Sigmoid colon (tissue), 4 donors: ENCODE measurements at regions not wholly inside any gene's neighbourhood (a gene's known extent, or its start where the extent isn't known, plus 50 kb on each side); places are given as distances from the start of the nearest gene placed in this dataset.

Experiments
- CTCF ChIP-seq, 4 experiments: fragments of 450-650 bp in 3 of 4; fragments of 200-600 bp in 1 of 4; IDR thresholded peaks; one replicate each; pipeline ENCODE4 v1.5.1; 2016 to 2019; ENCODE audit warnings: antibody characterized with exemption in 4 of 4, mild to moderate bottlenecking in 3 of 4, moderate library complexity in 2 of 4
- POLR2AphosphoS5 ChIP-seq, 4 donors: sonication (generic); formaldehyde crosslinking; IDR thresholded peaks; one replicate each; pipeline ENCODE4 v1.6.1; 2017; ENCODE audit warnings: antibody characterized with exemption in 4 of 4

DNA sequence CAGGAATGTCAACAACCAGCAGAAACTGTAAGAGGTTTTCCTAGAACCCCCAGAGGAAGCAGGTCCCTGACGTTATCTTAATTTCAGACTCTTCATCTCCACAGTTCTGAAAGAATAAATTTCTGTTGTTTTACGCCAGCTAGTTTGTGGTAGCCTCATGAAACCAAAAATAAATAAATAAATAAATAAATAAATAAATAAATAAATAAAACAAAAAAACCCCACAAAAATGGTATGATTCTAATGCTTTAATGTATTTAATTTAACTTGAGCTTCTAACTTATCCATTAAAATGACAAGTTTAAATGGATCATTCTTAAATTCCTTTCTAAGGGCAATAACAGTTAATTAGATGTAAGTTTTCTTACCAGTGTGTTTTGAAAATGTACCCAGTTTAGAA is 293.8 kb upstream of the ADAMTS5 start:
- TF ChIP-seq POLR2AphosphoS5 (IDR thresholded peaks at IDR 0.05) (no peak), CTCF (IDR thresholded peaks at IDR 0.05) (no peak)
